K562 (cell line): ENCODE measurements at regions not wholly inside any gene's neighbourhood (a gene's known extent, or its start where the extent isn't known, plus 50 kb on each side); places are given as distances from the start of the nearest gene placed in this dataset.

Experiments used
- ATAC-seq: fragments of 200-7000 bp; cut with Tn5 transposase; 3 replicates; pipeline ENCODE4 v1.9.1; 2020; ENCODE audit warnings: moderate library complexity
- BruUV-seq: library from RNA; stranded (reverse); fragments of 400-500 nt; replicated peaks from 2 replicates; lab custom pipeline; 2021; lab: Mats Ljungman, UMichigan
- CTCF ChIA-PET: fragments of 300-600 bp; formaldehyde crosslinking; extraction: SDS; loops from one replicate; lab custom pipeline; 2021; ENCODE audit warnings: low intra/inter-chr PET ratio; lab: Yijun Ruan, JAX
- POLR2A ChIA-PET: fragments of 300-600, 350-650 bp; sonication (Branson Sonifier 250); formaldehyde crosslinking; extraction: SDS; loops from one replicate; lab custom pipeline; 2021; ENCODE audit warnings: antibody characterized with exemption, inconsistent platforms; lab: Yijun Ruan, JAX
- DNase-seq, 4 experiments: peaks; one replicate each; pipeline versions ENCODE4 v3.0.0 to v3.0.0-alpha.2; 2011 to 2018; ENCODE audit warnings: low spot score in 3 of 4, mixed read lengths in 3 of 4; ENCODE audit errors: extremely low read depth in 1 of 4
- FAIRE-seq: peaks from 2 replicates; lab custom pipeline; 2011; peaks lifted over from hg19 to GRCh38; lab: Jason Lieb, UNC
- H2AFZ ChIP-seq: 2 replicates; pipeline ENCODE4 v1.6.0; 2011; ENCODE audit warnings: low read depth, low read length, control low read depth, inconsistent platforms
- H3K27ac ChIP-seq: fragments of 200-600 bp; 3 replicates; pipeline ENCODE4 v1.8.0; 2011; ENCODE audit warnings: low read depth, mild to moderate bottlenecking, control low read depth, inconsistent platforms, low read length, moderate library complexity, mixed read lengths; ENCODE audit errors: extremely low read depth
- H3K27me3 ChIP-seq, 2 experiments: fragments of 300-600 bp in 1 of 2; 2 replicates in 1 of 2; 3 replicates in 1 of 2; pipeline versions ENCODE4 v1.6.0 to v1.8.0; 2011; ENCODE audit warnings: inconsistent platforms in 2 of 2, low read length in 2 of 2, mild to moderate bottlenecking in 1 of 2, mixed read lengths in 1 of 2, moderate library complexity in 1 of 2; ENCODE audit not compliant: control insufficient read depth in 2 of 2, insufficient read depth in 2 of 2
- H3K36me3 ChIP-seq: fragments of 300-600 bp; 3 replicates; pipeline ENCODE4 v1.8.0; 2011; ENCODE audit warnings: mild to moderate bottlenecking, low read length, inconsistent platforms; ENCODE audit not compliant: control insufficient read depth, insufficient read depth
- H3K4me1 ChIP-seq, 2 experiments: fragments of 200-600 bp in 1 of 2; replicated peaks in 1 of 2; 2 replicates in 1 of 2; 3 replicates in 1 of 2; pipeline versions ENCODE4 v1.5.1 to v1.8.0; 2011; ENCODE audit warnings: inconsistent platforms in 2 of 2, low read length in 2 of 2, mild to moderate bottlenecking in 1 of 2, mixed read lengths in 1 of 2, moderate library complexity in 1 of 2; ENCODE audit not compliant: control insufficient read depth in 2 of 2, insufficient read depth in 2 of 2
- H3K4me2 ChIP-seq: 2 replicates; pipeline ENCODE4 v1.6.1; 2011; ENCODE audit warnings: low read length, control low read depth, inconsistent platforms, mixed read lengths; ENCODE audit not compliant: insufficient read depth
- H3K4me3 ChIP-seq: fragments of 200-600 bp; sonication (generic), shearing (Covaris generic); 2 replicates; pipeline ENCODE4 v1.5.1; 2016; ENCODE audit warnings: control low read depth, inconsistent platforms
- H3K79me2 ChIP-seq: fragments of 200-600 bp; 3 replicates; pipeline ENCODE4 v1.8.0; 2011; ENCODE audit warnings: low read length, inconsistent platforms; ENCODE audit not compliant: control insufficient read depth, insufficient read depth
- H3K9ac ChIP-seq, 2 experiments: 2 replicates each; pipeline versions ENCODE4 v1.6.0 to v1.6.1; 2011; ENCODE audit warnings: low read depth in 2 of 2, low read length in 2 of 2, control low read depth in 1 of 2, inconsistent platforms in 1 of 2, mild to moderate bottlenecking in 1 of 2, mixed read lengths in 1 of 2; ENCODE audit not compliant: insufficient read depth in 1 of 2
- H3K9me1 ChIP-seq: one replicate; pipeline ENCODE4 v1.6.0; 2011; ENCODE audit warnings: inconsistent platforms, mild to moderate bottlenecking, low read length, moderate library complexity; ENCODE audit not compliant: control insufficient read depth, insufficient read depth
- H3K9me3 ChIP-seq: replicated peaks from 2 replicates; pipeline ENCODE4 v1.5.1; 2011; ENCODE audit warnings: low read depth, low read length, inconsistent platforms; ENCODE audit not compliant: control insufficient read depth, insufficient read depth
- H4K20me1 ChIP-seq: replicated peaks from 2 replicates; pipeline ENCODE4 v1.6.1; 2011; ENCODE audit warnings: low read length, inconsistent platforms, mixed read lengths; ENCODE audit not compliant: control insufficient read depth, insufficient read depth
- HNRNPK ChIP-seq: fragments of 200-400 bp; formaldehyde crosslinking; IDR thresholded peaks from one replicate; pipeline ENCODE4 v1.6.1; 2018; ENCODE audit warnings: mild to moderate bottlenecking, low read depth, low read length; ENCODE audit not compliant: poor library complexity, severe bottlenecking
- HNRNPL ChIP-seq: fragments of 200-400 bp; formaldehyde crosslinking; IDR thresholded peaks from 2 replicates; pipeline ENCODE4 v1.6.1; 2017; ENCODE audit warnings: low read depth, mild to moderate bottlenecking, low read length
- MEF2D ChIP-seq: conservative IDR thresholded peaks from 2 replicates; pipeline ENCODE4 v1.6.1; 2016; ENCODE audit warnings: low read depth, missing genetic modification characterization, missing compliant biosample characterization
- NFE2L1 ChIP-seq: fragments of 450-650 bp; IDR thresholded peaks from 2 replicates; pipeline ENCODE4 v1.6.1; 2016; ENCODE audit warnings: missing genetic modification characterization, low read depth, mild to moderate bottlenecking, missing compliant biosample characterization, moderate library complexity, borderline replicate concordance
- PHF21A ChIP-seq: fragments of 450-650 bp; IDR thresholded peaks from 2 replicates; pipeline ENCODE4 v1.6.1; 2017; ENCODE audit warnings: low read depth, borderline replicate concordance
- SIN3A ChIP-seq, 2 experiments: fragments of 150-350 bp in 1 of 2; IDR thresholded peaks; 2 replicates each; pipeline ENCODE4 v1.6.1; 2011 to 2016; ENCODE audit warnings: borderline replicate concordance in 2 of 2, low read depth in 2 of 2, low read length in 2 of 2, mild to moderate bottlenecking in 2 of 2, moderate library complexity in 2 of 2; ENCODE audit not compliant: control insufficient read depth in 1 of 2
- WGBS: fragments of 100-300 bp; shearing (Covaris generic); methylation state at CpG from one replicate; pipeline ENCODE4 v1.1.6; 2016; ENCODE audit warnings: low coverage, mixed read lengths; ENCODE audit not compliant: insufficient coverage; ENCODE audit errors: missing lambda C conversion rate; 5-methylcytosine and 5-hydroxymethylcytosine counted together
- in situ Hi-C: fragments of 300-500 bp; cut with MboI; formaldehyde crosslinking; loops from 4 replicates; pipeline ENCODE4 v1.15.0; 2018; ENCODE audit warnings: inconsistent platforms, mixed read lengths
- intact Hi-C: fragments of 100-400 bp; cut with micrococcal nuclease; formaldehyde crosslinking; loops from 2 replicates; pipeline ENCODE4 v1.14.2; 2022

DNA sequence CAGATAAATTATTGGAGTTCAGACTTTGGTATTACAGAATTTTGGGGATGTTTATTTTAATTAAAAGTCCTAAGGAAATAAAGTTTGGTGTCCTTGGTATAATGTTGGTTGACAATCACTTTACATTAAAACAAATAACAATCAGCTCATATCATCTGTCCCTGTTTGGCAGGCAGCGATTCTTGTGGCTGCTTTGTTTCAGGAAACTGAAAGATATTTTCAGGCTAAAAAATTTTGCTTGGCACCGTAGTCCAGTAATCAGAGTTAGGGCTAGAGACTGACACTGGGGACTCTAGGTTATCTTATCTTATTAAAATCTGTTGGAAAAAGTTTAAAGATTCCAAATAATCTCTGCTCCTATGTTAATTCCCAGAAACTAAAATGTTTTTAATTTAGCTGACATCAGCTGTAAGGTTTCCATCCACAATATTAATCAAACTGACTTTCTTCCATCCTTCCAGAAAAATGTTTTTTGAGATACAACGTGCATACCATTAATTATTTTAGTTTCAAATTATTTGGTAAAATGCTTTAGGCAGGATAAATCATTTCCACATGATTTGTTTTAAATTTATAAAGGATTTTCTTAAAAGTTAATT is 97.6 kb downstream of the ZIC5 start (continued):
- TF ChIP-seq HNRNPK, result no peak
- no peak for TF ChIP-seq SIN3A (IDR thresholded peaks at IDR 0.05; ENCODE audit: borderline replicate concordance in 2 of 2, control insufficient read depth in 1 of 2, low read depth in 2 of 2, low read length in 2 of 2)
- no peak for TF ChIP-seq MEF2D (tag)
- no peak for TF ChIP-seq HNRNPL
- TF ChIP-seq, all 486 proteins: peak for 0

DNA sequence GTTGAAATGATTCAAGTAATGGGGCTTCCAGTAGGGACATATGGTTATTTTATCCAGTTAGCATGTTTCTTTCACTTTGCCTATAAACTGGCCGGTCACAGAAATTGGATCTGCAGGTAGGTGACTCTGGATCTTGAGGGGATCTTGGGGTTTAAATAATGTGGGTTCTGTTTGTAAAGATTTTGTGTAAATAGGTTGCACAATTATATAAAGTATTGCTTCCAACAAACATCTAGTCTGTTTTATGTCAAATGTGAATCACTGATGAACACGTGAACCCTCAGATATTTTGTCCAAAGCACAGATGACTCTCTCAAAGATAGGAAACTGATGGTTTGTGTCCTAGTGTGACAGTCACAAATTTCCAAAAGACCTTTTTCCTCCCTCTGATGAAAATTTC is 98.4 kb downstream of the ZIC5 start:
- Histone ChIP-seq H3K79me2 (no peaks in the 10 kb centered on the region), H3K36me3 (no peaks in the 10 kb centered on the region), H3K27me3 (peaks cover 0 to 5% of the 10 kb centered on the region in 2 experiments; a peak in 3 of 5 replicates), H3K27ac (no peak overlapping the region), H3K9me3 (no peaks in the 10 kb centered on the region), H3K9ac (no peak overlapping the region), H4K20me1 (no peaks in the 10 kb centered on the region), H3K9me1 (no peaks in the 10 kb centered on the region), H2AFZ (no peak overlapping the region), H3K4me1 (no peaks in the 10 kb centered on the region), H3K4me2 (no peak overlapping the region), H3K4me3 (no peak overlapping the region)
- intact Hi-C loops (no loop called here), in situ Hi-C loops (no loop called here)
- DNase-seq (no peak), ATAC-seq (no peak), FAIRE-seq (no peak)
- WGBS, result 0% methylated on average over 2 of the region's 2 CpGs
- ChIA-PET CTCF (interaction anchor here (0.6 kb wide), 1 partner anchor 205 kb away, joined by 3 read pairs; no protein-coding TSS in a partner anchor), POLR2A (interaction anchor here (1.2 kb wide), 1 partner anchor 363 kb away, joined by 3 read pairs; no protein-coding TSS in a partner anchor)
- BruUV-seq, result no TSS peak
- TF ChIP-seq NFE2L1 (no peak), PHF21A (no peak)
